Panc1 (cell line): ENCODE measurements at regions not wholly inside any gene's neighbourhood (a gene's known extent, or its start where the extent isn't known, plus 50 kb on each side); places are given as distances from the start of the nearest gene placed in this dataset.

ENCODE experiments used
- CTCF ChIP-seq: fragments of 450-650 bp; IDR thresholded peaks from 2 replicates; pipeline ENCODE4 v1.5.1; 2017; ENCODE audit warnings: mild to moderate bottlenecking
- POLR2AphosphoS5 ChIP-seq: IDR thresholded peaks from 2 replicates; pipeline ENCODE4 v1.6.1; 2012; ENCODE audit warnings: mild to moderate bottlenecking, low read depth, low read length, moderate library complexity
- REST ChIP-seq, 2 experiments: IDR thresholded peaks; 2 replicates each; pipeline ENCODE4 v1.6.1; 2011 to 2012; ENCODE audit warnings: low read depth in 2 of 2, control low read depth in 1 of 2, low read length in 1 of 2, mild to moderate bottlenecking in 1 of 2, moderate library complexity in 1 of 2; ENCODE audit not compliant: insufficient read depth in 1 of 2
- TCF7L2 ChIP-seq: IDR thresholded peaks from 2 replicates; pipeline ENCODE4 v1.6.1; 2011; ENCODE audit warnings: mild to moderate bottlenecking, low read depth, low read length, inconsistent platforms

- no peak for TF ChIP-seq CTCF
- TF ChIP-seq TCF7L2 = no peak
- TF ChIP-seq REST (IDR thresholded peaks at IDR 0.05; ENCODE audit: insufficient read depth in 1 of 2, low read depth in 2 of 2, low read length in 1 of 2) = no peak
- TF ChIP-seq POLR2AphosphoS5 = no peak
Measured at GRCh38 chr4:147236806-147237205, 244.1 kb upstream of the EDNRA start.
